RWPE2 (cell line): ENCODE measurements at regions not wholly inside any gene's neighbourhood (a gene's known extent, or its start where the extent isn't known, plus 50 kb on each side); places are given as distances from the start of the nearest gene placed in this dataset.
"Not testable (repeated sequence)": the region's sequence is repeated elsewhere in the genome, so short reads cannot be mapped to it uniquely, and the experiment has no call there.

ENCODE experiments used
- ATAC-seq: fragments of 200-7000 bp; cut with Tn5 transposase; 3 replicates; pipeline ENCODE4 v1.9.1; 2021; ENCODE audit warnings: low read depth
- DNase-seq: peaks from one replicate; pipeline ENCODE4 v3.0.0-alpha.2; 2020; ENCODE audit warnings: low spot score
- H3K27ac ChIP-seq: fragments of 450-650 bp; 2 replicates; pipeline ENCODE4 v1.5.1; 2017; ENCODE audit warnings: mild to moderate bottlenecking; ENCODE audit not compliant: poor library complexity, severe bottlenecking
- H3K27me3 ChIP-seq: fragments of 250-450 bp; sonication (Bioruptor Pico); 2 replicates; pipeline ENCODE4 v1.5.1; 2021; ENCODE audit warnings: mild to moderate bottlenecking, moderate library complexity; ENCODE audit not compliant: insufficient read depth, poor library complexity, severe bottlenecking
- H3K36me3 ChIP-seq: fragments of 250-450 bp; sonication (Bioruptor Pico); 2 replicates; pipeline ENCODE4 v1.5.1; 2020; ENCODE audit warnings: low read depth, mild to moderate bottlenecking, moderate library complexity
- H3K4me1 ChIP-seq: fragments of 250-450 bp; sonication (Bioruptor Pico); 2 replicates; pipeline ENCODE4 v1.5.1; 2021; ENCODE audit warnings: mild to moderate bottlenecking, moderate library complexity; ENCODE audit not compliant: insufficient read depth, poor library complexity, severe bottlenecking
- H3K4me3 ChIP-seq: fragments of 250-450 bp; sonication (Bioruptor Pico); 2 replicates; pipeline ENCODE4 v1.5.1; 2021; ENCODE audit warnings: mild to moderate bottlenecking, moderate library complexity; ENCODE audit not compliant: severe bottlenecking
- H3K9me3 ChIP-seq: fragments of 250-450 bp; sonication (Bioruptor Pico); 2 replicates; pipeline ENCODE4 v1.5.1; 2021; ENCODE audit warnings: mild to moderate bottlenecking, moderate library complexity; ENCODE audit not compliant: severe bottlenecking
- CTCF ChIP-seq: fragments of 450-650 bp; IDR thresholded peaks from one replicate; pipeline ENCODE4 v1.5.1; 2017; ENCODE audit warnings: mild to moderate bottlenecking, moderate library complexity; ENCODE audit not compliant: poor library complexity, severe bottlenecking

DNA sequence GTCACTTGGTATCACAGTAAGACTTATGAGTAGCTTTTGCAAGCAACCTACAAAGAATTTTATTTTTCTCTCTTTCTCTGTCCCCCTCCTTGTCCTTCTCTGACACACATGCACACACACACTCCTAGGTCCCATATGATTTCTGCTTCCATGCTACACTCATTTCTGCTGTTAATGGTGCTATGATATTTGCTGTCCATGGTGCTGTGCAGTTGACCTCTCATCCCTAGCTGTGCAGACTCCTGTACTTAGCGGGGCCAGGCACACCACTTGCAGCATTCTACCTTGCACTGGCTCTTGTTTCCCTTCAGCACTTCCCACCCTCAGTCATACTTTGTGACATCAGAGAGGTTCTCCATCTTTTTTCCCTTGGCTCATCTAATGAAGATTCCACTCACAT lies 158.9 kb upstream of the CNTNAP4 start:
- Histone ChIP-seq H3K27me3 (no peaks in the 10 kb centered on the region), H3K27ac (no peak overlapping the region), H3K4me3 (no peak overlapping the region), H3K4me1 (no peaks in the 10 kb centered on the region), H3K36me3 (no peaks in the 10 kb centered on the region; the same call in 1 of the 2 replicates), H3K9me3 (no peaks in the 10 kb centered on the region)
- no peak for ATAC-seq
- DNase-seq, result no peak
- TF ChIP-seq CTCF, result no peak

- H3K9me3 ChIP-seq, result no peaks in the 10 kb centered on the region
- H3K4me1 ChIP-seq, result peaks cover 6% of the 10 kb centered on the region
- no peaks in the 10 kb centered on the region for H3K36me3 ChIP-seq
- no peak for TF ChIP-seq CTCF
- H3K4me3 ChIP-seq, result no peak overlapping the region
- DNase-seq, result no peak
- no peaks in the 10 kb centered on the region for H3K27me3 ChIP-seq
- ATAC-seq, result no peak
- no peak overlapping the region for H3K27ac ChIP-seq
These were observed 155.6 kb upstream of the CNTNAP4 start for GRCh38 chr16:76121636-76122035.

GRCh38 chr16:76123966-76124365 lies 153.2 kb upstream of the CNTNAP4 start:
- Histone ChIP-seq H3K4me3 (no peak overlapping the region), H3K9me3 (no peaks in the 10 kb centered on the region), H3K4me1 (peaks cover 6% of the 10 kb centered on the region), H3K36me3 (no peaks in the 10 kb centered on the region), H3K27me3 (no peaks in the 10 kb centered on the region), H3K27ac (no peak overlapping the region)
- no peak for ATAC-seq
- TF ChIP-seq CTCF, result no peak
- DNase-seq, result no peak

- Histone ChIP-seq H3K4me3 (no peak overlapping the region), H3K9me3 (no peaks in the 10 kb centered on the region), H3K36me3 (no peaks in the 10 kb centered on the region), H3K4me1 (peaks cover 6% of the 10 kb centered on the region), H3K27me3 (no peaks in the 10 kb centered on the region), H3K27ac (no peak overlapping the region)
- peak; percentile 83 for ATAC-seq
- TF ChIP-seq CTCF, result no peak
- no peak for DNase-seq
These were observed 151.3 kb upstream of the CNTNAP4 start for GRCh38 chr16:76125871-76126270.

DNA sequence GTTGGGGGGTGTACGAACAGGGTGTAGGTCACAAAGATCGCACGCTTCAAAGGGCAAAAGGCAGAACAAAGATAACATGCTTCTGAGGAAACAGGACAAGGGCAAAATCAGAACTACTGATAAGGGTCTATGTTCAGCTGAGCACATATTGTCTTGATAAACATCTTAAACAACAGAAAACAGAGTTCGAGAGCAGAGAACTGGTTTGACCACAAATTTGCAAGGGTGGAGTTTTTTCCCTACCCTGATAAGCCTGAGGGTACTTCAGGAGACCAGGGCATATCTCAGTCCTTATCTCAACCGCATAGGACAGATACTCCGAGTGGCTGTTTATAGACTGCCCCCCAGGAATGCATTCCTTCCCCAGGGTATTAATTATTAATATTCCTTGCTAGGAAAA lies 139.1 kb upstream of the CNTNAP4 start:
- not testable (repeated sequence) for H3K36me3 ChIP-seq, ATAC-seq, H3K4me1 ChIP-seq, H3K27me3 ChIP-seq, H3K9me3 ChIP-seq, H3K27ac ChIP-seq, H3K4me3 ChIP-seq, DNase-seq
